WTC11 (cell line): ENCODE measurements at regions not wholly inside any gene's neighbourhood (a gene's known extent, or its start where the extent isn't known, plus 50 kb on each side); places are given as distances from the start of the nearest gene placed in this dataset.

Experiments used
- ATAC-seq: fragments of 200-7000 bp; cut with Tn5 transposase; 2 replicates; pipeline ENCODE4 v1.10.0; 2021; ENCODE audit warnings: mild to moderate bottlenecking, moderate library complexity
- CTCF ChIA-PET: fragments of 300-600 bp; sonication (Branson Sonifier 250); formaldehyde crosslinking; loops from one replicate; lab custom pipeline; 2021; ENCODE audit warnings: antibody characterized with exemption; lab: Charles Lee
- POLR2A ChIA-PET: fragments of 350-600 bp; sonication (Branson Sonifier 250); formaldehyde crosslinking; loops from one replicate; lab custom pipeline; 2021; ENCODE audit warnings: antibody characterized with exemption; lab: Charles Lee
- DNase-seq: peaks from one replicate; pipeline ENCODE4 v3.0.0; 2021; ENCODE audit warnings: low spot score
- H3K27ac Mint-ChIP-seq: 2 replicates; pipeline ENCODE4 v1.8.0; 2021; ENCODE audit warnings: mixed read lengths
- H3K27me3 Mint-ChIP-seq: 2 replicates; pipeline ENCODE4 v1.8.0; 2021; ENCODE audit warnings: low read depth, mild to moderate bottlenecking, moderate library complexity, mixed read lengths
- H3K36me3 Mint-ChIP-seq: 2 replicates; pipeline ENCODE4 v1.8.0; 2021; ENCODE audit warnings: mixed read lengths
- H3K4me1 Mint-ChIP-seq: 2 replicates; pipeline ENCODE4 v1.8.0; 2022; ENCODE audit warnings: mixed read lengths
- H3K4me3 Mint-ChIP-seq: 2 replicates; pipeline ENCODE4 v1.8.0; 2021; ENCODE audit warnings: mild to moderate bottlenecking, moderate library complexity, mixed read lengths
- H3K9me3 Mint-ChIP-seq: 2 replicates; pipeline ENCODE4 v1.8.0; 2021; ENCODE audit warnings: mixed read lengths
- ESRRA ChIP-seq: sonication (generic); formaldehyde crosslinking; IDR thresholded peaks from 2 replicates; pipeline ENCODE4 v1.8.1; 2022; ENCODE audit warnings: mild to moderate bottlenecking, missing genetic modification reagents, borderline replicate concordance
- GABPB1 ChIP-seq: sonication (generic); formaldehyde crosslinking; IDR thresholded peaks from 2 replicates; pipeline ENCODE4 v1.8.1; 2023; ENCODE audit warnings: mild to moderate bottlenecking, missing genetic modification reagents
- IRF2 ChIP-seq: sonication (generic); formaldehyde crosslinking; IDR thresholded peaks from 2 replicates; pipeline ENCODE4 v1.8.0; 2022; ENCODE audit warnings: low read depth, missing genetic modification reagents, borderline replicate concordance
- JAZF1 ChIP-seq: fragments of 250-450 bp; sonication (Bioruptor Pico); IDR thresholded peaks from 2 replicates; pipeline ENCODE4 v1.9.0; 2021; ENCODE audit warnings: moderate library complexity, mild to moderate bottlenecking, inconsistent platforms
- RELA ChIP-seq: sonication (generic); formaldehyde crosslinking; IDR thresholded peaks from 2 replicates; pipeline ENCODE4 v1.8.1; 2022; ENCODE audit warnings: missing genetic modification reagents, mild to moderate bottlenecking, borderline replicate concordance
- RORB ChIP-seq: fragments of 250-450 bp; sonication (Bioruptor Pico); IDR thresholded peaks from 2 replicates; pipeline ENCODE4 v1.9.0; 2021; ENCODE audit warnings: mild to moderate bottlenecking
- ZNF121 ChIP-seq: sonication (generic); formaldehyde crosslinking; IDR thresholded peaks from 2 replicates; pipeline ENCODE4 v1.8.0; 2023; ENCODE audit warnings: missing genetic modification reagents
- ZNF219 ChIP-seq: sonication (generic); formaldehyde crosslinking; IDR thresholded peaks from 2 replicates; pipeline ENCODE4 v1.8.0; 2023; ENCODE audit warnings: missing genetic modification reagents, mild to moderate bottlenecking, borderline replicate concordance
- ZNF396 ChIP-seq: fragments of 250-450 bp; sonication (Bioruptor Pico); IDR thresholded peaks from 2 replicates; pipeline ENCODE4 v1.8.0; 2021; ENCODE audit warnings: mild to moderate bottlenecking, moderate library complexity, borderline replicate concordance
- TF ChIP-seq, protein P1 (sequence below): fragments of 250-450 bp; sonication (Bioruptor Pico); IDR thresholded peaks from 2 replicates; pipeline ENCODE4 v1.9.0; 2021; ENCODE audit warnings: moderate library complexity, mild to moderate bottlenecking, inconsistent platforms, borderline replicate concordance
- TF ChIP-seq, protein P2 (sequence below): sonication (generic); formaldehyde crosslinking; IDR thresholded peaks from 2 replicates; pipeline ENCODE4 v1.8.0; 2023; ENCODE audit warnings: missing genetic modification reagents
- TF ChIP-seq, protein P3 (sequence below): sonication (generic); formaldehyde crosslinking; IDR thresholded peaks from 2 replicates; pipeline ENCODE4 v1.8.1; 2023; ENCODE audit warnings: mild to moderate bottlenecking, missing genetic modification reagents
- TF ChIP-seq, protein P4 (sequence below): sonication (generic); formaldehyde crosslinking; IDR thresholded peaks from 2 replicates; pipeline ENCODE4 v1.8.1; 2022; ENCODE audit warnings: low read depth, missing genetic modification reagents, borderline replicate concordance
- TF ChIP-seq, protein P5 (sequence below): sonication (generic); formaldehyde crosslinking; IDR thresholded peaks from 2 replicates; pipeline ENCODE4 v1.8.1; 2022; ENCODE audit warnings: mild to moderate bottlenecking, missing genetic modification reagents, moderate library complexity, borderline replicate concordance
- TF ChIP-seq, protein P6 (sequence below): fragments of 200-600 bp; IDR thresholded peaks from 2 replicates; pipeline ENCODE4 v1.8.0; 2022; ENCODE audit warnings: antibody characterized with exemption
- TF ChIP-seq, protein P7 (sequence below): sonication (generic); formaldehyde crosslinking; IDR thresholded peaks from 2 replicates; pipeline ENCODE4 v1.8.1; 2022; ENCODE audit warnings: missing genetic modification reagents, borderline replicate concordance
- TF ChIP-seq, protein P8 (sequence below): fragments of 250-450 bp; sonication (Bioruptor Pico); IDR thresholded peaks from 2 replicates; pipeline ENCODE4 v1.9.0; 2021; ENCODE audit warnings: mild to moderate bottlenecking

DNA sequence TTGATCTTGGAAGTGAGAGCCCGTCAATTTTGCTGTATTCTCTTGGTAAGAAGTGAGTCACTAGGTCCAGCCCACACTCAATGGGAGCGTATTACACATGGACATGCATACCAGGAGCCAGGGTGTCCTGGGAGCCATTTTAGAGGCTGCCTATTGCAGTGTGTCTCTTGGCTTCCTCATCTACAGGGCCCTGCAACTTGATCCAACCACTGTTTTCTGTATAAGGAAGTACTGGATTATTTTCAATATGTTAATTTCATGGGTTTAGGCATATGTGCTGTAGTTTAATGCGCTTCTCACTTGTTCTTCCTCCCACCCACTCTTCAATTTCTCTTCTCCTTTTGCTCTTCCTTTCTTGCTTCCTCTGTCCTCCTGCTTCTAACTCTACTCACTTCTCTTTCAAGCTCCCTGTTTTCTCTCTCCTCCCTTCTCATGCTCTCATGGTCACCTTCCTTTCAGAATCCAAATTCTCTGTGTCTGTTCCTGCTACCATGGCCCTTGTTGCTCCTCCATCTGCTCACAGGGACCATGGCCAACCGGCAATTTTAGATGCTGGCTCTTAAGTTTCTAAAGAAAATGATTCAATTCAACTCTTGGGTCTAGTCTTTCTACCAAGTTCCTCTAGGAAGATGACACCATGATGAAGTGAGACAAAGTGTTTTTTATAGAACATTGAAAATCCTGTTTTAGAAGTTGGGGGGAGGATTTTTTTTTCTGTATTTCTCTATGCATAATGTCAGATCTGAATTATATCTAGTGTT is 152.0 kb upstream of the ZEB2 start (continued):
- TF ChIP-seq, protein P1, sequence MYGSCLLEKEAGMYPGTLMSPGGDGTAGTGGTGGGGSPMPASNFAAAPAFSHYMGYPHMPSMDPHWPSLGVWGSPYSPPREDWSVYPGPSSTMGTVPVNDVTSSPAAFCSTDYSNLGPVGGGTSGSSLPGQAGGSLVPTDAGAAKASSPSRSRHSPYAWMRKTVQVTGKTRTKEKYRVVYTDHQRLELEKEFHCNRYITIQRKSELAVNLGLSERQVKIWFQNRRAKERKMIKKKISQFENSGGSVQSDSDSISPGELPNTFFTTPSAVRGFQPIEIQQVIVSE: no peak
- no peak for TF ChIP-seq IRF2 (CRISPR knock-in tag)
- no peak for TF ChIP-seq ZNF121 (CRISPR knock-in tag)
- TF ChIP-seq, protein P2, sequence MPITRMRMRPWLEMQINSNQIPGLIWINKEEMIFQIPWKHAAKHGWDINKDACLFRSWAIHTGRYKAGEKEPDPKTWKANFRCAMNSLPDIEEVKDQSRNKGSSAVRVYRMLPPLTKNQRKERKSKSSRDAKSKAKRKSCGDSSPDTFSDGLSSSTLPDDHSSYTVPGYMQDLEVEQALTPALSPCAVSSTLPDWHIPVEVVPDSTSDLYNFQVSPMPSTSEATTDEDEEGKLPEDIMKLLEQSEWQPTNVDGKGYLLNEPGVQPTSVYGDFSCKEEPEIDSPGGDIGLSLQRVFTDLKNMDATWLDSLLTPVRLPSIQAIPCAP (CRISPR knock-in tag): no peak
- no peak for TF ChIP-seq JAZF1 (CRISPR knock-in tag)
- TF ChIP-seq, protein P3, sequence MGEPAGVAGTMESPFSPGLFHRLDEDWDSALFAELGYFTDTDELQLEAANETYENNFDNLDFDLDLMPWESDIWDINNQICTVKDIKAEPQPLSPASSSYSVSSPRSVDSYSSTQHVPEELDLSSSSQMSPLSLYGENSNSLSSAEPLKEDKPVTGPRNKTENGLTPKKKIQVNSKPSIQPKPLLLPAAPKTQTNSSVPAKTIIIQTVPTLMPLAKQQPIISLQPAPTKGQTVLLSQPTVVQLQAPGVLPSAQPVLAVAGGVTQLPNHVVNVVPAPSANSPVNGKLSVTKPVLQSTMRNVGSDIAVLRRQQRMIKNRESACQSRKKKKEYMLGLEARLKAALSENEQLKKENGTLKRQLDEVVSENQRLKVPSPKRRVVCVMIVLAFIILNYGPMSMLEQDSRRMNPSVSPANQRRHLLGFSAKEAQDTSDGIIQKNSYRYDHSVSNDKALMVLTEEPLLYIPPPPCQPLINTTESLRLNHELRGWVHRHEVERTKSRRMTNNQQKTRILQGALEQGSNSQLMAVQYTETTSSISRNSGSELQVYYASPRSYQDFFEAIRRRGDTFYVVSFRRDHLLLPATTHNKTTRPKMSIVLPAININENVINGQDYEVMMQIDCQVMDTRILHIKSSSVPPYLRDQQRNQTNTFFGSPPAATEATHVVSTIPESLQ: no peak
- TF ChIP-seq RELA: no peak

DNA sequence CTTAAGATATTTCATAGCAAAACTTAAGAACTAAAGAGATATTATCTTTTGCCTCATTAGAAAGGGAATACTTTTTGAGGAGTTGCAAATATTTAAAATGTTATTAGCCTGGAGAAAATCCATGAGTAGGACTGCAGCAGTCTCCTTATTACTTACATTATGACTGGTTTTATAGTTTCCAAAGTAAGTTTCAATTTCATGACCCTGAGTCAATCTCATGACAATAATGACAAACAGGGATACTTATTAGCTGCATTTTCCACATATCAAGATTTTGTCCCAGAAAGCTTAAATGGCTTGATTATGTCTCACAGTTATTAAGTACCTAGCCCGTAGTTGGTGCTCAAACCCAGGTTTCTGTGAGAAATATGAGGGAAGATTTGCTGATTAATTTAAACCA is 150.8 kb upstream of the ZEB2 start:
- H3K36me3 Mint-ChIP-seq: no peaks in the 10 kb centered on the region
- no peak overlapping the region for H3K4me3 Mint-ChIP-seq
- CTCF ChIA-PET: no interaction called here
- DNase-seq: no peak
- TF ChIP-seq ZNF396 (no peak), ESRRA (CRISPR knock-in tag) (no peak), RORB (no peak), GABPB1 (CRISPR knock-in tag) (no peak), ZNF219 (CRISPR knock-in tag) (no peak), IRF2 (CRISPR knock-in tag) (no peak)
- TF ChIP-seq, protein P4, sequence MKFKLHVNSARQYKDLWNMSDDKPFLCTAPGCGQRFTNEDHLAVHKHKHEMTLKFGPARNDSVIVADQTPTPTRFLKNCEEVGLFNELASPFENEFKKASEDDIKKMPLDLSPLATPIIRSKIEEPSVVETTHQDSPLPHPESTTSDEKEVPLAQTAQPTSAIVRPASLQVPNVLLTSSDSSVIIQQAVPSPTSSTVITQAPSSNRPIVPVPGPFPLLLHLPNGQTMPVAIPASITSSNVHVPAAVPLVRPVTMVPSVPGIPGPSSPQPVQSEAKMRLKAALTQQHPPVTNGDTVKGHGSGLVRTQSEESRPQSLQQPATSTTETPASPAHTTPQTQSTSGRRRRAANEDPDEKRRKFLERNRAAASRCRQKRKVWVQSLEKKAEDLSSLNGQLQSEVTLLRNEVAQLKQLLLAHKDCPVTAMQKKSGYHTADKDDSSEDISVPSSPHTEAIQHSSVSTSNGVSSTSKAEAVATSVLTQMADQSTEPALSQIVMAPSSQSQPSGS (CRISPR knock-in tag): no peak
- TF ChIP-seq, protein P5, sequence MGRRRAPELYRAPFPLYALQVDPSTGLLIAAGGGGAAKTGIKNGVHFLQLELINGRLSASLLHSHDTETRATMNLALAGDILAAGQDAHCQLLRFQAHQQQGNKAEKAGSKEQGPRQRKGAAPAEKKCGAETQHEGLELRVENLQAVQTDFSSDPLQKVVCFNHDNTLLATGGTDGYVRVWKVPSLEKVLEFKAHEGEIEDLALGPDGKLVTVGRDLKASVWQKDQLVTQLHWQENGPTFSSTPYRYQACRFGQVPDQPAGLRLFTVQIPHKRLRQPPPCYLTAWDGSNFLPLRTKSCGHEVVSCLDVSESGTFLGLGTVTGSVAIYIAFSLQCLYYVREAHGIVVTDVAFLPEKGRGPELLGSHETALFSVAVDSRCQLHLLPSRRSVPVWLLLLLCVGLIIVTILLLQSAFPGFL (CRISPR knock-in tag): no peak
- TF ChIP-seq, protein P6, sequence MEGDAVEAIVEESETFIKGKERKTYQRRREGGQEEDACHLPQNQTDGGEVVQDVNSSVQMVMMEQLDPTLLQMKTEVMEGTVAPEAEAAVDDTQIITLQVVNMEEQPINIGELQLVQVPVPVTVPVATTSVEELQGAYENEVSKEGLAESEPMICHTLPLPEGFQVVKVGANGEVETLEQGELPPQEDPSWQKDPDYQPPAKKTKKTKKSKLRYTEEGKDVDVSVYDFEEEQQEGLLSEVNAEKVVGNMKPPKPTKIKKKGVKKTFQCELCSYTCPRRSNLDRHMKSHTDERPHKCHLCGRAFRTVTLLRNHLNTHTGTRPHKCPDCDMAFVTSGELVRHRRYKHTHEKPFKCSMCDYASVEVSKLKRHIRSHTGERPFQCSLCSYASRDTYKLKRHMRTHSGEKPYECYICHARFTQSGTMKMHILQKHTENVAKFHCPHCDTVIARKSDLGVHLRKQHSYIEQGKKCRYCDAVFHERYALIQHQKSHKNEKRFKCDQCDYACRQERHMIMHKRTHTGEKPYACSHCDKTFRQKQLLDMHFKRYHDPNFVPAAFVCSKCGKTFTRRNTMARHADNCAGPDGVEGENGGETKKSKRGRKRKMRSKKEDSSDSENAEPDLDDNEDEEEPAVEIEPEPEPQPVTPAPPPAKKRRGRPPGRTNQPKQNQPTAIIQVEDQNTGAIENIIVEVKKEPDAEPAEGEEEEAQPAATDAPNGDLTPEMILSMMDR: no peak
- TF ChIP-seq, protein P1: no peak
- TF ChIP-seq, protein P7, sequence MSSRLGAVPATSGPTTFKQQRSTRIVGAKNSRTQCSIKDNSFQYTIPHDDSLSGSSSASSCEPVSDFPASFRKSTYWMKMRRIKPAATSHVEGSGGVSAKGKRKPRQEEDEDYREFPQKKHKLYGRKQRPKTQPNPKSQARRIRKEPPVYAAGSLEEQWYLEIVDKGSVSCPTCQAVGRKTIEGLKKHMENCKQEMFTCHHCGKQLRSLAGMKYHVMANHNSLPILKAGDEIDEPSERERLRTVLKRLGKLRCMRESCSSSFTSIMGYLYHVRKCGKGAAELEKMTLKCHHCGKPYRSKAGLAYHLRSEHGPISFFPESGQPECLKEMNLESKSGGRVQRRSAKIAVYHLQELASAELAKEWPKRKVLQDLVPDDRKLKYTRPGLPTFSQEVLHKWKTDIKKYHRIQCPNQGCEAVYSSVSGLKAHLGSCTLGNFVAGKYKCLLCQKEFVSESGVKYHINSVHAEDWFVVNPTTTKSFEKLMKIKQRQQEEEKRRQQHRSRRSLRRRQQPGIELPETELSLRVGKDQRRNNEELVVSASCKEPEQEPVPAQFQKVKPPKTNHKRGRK (CRISPR knock-in tag): no peak
- TF ChIP-seq, protein P8, sequence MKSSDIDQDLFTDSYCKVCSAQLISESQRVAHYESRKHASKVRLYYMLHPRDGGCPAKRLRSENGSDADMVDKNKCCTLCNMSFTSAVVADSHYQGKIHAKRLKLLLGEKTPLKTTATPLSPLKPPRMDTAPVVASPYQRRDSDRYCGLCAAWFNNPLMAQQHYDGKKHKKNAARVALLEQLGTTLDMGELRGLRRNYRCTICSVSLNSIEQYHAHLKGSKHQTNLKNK (CRISPR knock-in tag): no peak
- TF ChIP-seq, all 79 proteins: peak for 0
- no peak overlapping the region for H3K27ac Mint-ChIP-seq
- 0 out of 2 replicates have a peak, but pooled peaks cover 3% of the 10 kb centered on the region for H3K9me3 Mint-ChIP-seq
- H3K27me3 Mint-ChIP-seq: no peaks in the 10 kb centered on the region
- no peak for ATAC-seq
- POLR2A ChIA-PET: interaction anchor here (0.6 kb wide), 1 partner anchor 250 kb away, joined by 3 read pairs; no protein-coding TSS in a partner anchor
- H3K4me1 Mint-ChIP-seq: peaks cover 17% of the 10 kb centered on the region
